ENCODE measurements at regions not wholly inside any gene's neighbourhood (a gene's known extent, or its start where the extent isn't known, plus 50 kb on each side); places are given as distances from the start of the nearest gene placed in this dataset.

DNA sequence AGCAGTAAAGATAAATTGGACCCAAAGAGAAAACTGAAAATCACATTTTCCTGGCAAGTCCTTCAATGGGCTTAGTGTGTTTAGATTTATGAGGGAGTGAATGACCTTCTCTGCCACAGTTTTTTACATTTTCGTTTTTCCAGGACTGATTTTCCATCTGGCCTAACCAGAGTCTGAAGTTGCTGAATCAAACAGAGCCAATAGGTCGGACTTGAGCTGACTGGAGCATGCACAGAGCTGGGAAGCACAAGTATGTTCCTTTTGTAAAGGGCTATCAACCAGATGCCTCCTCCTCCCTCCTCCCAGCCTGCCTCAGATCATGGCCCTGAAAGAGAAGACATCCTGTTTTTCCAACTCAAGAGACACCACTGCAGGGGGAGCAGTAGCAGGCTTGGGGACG is 126.0 kb upstream of the ANKRD1 start:
- Histone ChIP-seq H3K36me3 (ENCODE audit: control insufficient read depth, insufficient read depth, low read length) (no peaks in the 10 kb centered on the region), H3K4me1 (ENCODE audit: control insufficient read depth, insufficient read depth, low read length) (no peaks in the 10 kb centered on the region), H3K4me3 (ENCODE audit: low read depth in 2 of 2, low read length in 2 of 2) (no peak overlapping the region), H3K27ac (ENCODE audit: low read length) (no peak overlapping the region), H3K9me3 (ENCODE audit: control insufficient read depth, insufficient read depth, low read depth, low read length) (no peaks in the 10 kb centered on the region), H3K27me3 (ENCODE audit: control insufficient read depth, insufficient read depth, low read length) (peaks cover 4% of the 10 kb centered on the region; the same call in 1 of the 2 replicates)
- no peak for DNase-seq (ENCODE audit: low read depth, low spot score)
- POLR2A ChIA-PET, result no interaction called here
- in situ Hi-C loops (cut with HindIII; ENCODE audit: low pct_unique_long_range_greater_than_20kb, low sequenced_read_pairs), result no loop called here
- no TSS peak for BruUV-seq (replicated peaks)
- TF ChIP-seq SIN3A (IDR thresholded peaks at IDR 0.05; ENCODE audit: borderline replicate concordance, insufficient read depth, low read depth, low read length), result no peak
- no peak for TF ChIP-seq REST (IDR thresholded peaks at IDR 0.05; ENCODE audit: insufficient read depth in 1 of 2, low read depth in 2 of 2, low read length in 1 of 2)
- TF ChIP-seq, protein P1, sequence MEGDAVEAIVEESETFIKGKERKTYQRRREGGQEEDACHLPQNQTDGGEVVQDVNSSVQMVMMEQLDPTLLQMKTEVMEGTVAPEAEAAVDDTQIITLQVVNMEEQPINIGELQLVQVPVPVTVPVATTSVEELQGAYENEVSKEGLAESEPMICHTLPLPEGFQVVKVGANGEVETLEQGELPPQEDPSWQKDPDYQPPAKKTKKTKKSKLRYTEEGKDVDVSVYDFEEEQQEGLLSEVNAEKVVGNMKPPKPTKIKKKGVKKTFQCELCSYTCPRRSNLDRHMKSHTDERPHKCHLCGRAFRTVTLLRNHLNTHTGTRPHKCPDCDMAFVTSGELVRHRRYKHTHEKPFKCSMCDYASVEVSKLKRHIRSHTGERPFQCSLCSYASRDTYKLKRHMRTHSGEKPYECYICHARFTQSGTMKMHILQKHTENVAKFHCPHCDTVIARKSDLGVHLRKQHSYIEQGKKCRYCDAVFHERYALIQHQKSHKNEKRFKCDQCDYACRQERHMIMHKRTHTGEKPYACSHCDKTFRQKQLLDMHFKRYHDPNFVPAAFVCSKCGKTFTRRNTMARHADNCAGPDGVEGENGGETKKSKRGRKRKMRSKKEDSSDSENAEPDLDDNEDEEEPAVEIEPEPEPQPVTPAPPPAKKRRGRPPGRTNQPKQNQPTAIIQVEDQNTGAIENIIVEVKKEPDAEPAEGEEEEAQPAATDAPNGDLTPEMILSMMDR (IDR thresholded peaks at IDR 0.05), result no peak
- TF ChIP-seq TCF7L2 (IDR thresholded peaks at IDR 0.05; ENCODE audit: low read depth, low read length), result no peak
- TF ChIP-seq POLR2AphosphoS5 (IDR thresholded peaks at IDR 0.05; ENCODE audit: low read depth, low read length), result no peak
- intact Hi-C loops (cut with micrococcal nuclease; ENCODE audit: unreplicated experiment), result no loop called here
- CTCF ChIA-PET, result no interaction called here
- no peak for ATAC-seq

DNA sequence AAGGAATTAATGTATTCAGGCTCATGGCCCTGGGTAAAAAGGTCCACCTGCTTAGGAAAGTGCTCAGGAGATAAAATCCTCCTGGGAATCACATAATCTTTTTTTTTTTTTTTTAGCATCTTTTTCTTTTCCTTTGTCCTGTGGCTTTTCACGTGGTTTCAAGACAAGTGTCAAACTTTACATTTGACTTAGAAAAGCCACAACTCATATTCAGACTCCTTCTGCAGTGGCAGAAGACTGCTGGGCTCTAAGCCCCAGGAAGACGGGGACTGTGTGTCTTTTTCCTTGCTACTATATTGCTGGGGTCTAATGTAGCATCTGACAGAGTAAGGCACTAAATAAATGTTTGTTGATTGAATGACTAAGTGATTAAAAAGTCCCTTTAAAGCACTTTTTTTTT is 127.5 kb upstream of the ANKRD1 start:
- CTCF ChIA-PET, result no interaction called here
- no peaks in the 10 kb centered on the region for H3K4me1 ChIP-seq (ENCODE audit: control insufficient read depth, insufficient read depth, low read length)

More for the DNA sequence above, 127.5 kb upstream of the ANKRD1 start:
- BruUV-seq (replicated peaks), result no TSS peak
- POLR2A ChIA-PET, result no interaction called here
- Histone ChIP-seq H3K27me3 (ENCODE audit: control insufficient read depth, insufficient read depth, low read length) (peaks cover 4% of the 10 kb centered on the region; the same call in 1 of the 2 replicates), H3K36me3 (ENCODE audit: control insufficient read depth, insufficient read depth, low read length) (no peaks in the 10 kb centered on the region), H3K9me3 (ENCODE audit: control insufficient read depth, insufficient read depth, low read depth, low read length) (no peaks in the 10 kb centered on the region), H3K4me3 (ENCODE audit: low read depth in 2 of 2, low read length in 2 of 2) (no peak overlapping the region), H3K27ac (ENCODE audit: low read length) (no peak overlapping the region)
- intact Hi-C loops (cut with micrococcal nuclease; ENCODE audit: unreplicated experiment), result no loop called here
- TF ChIP-seq, protein P1 (IDR thresholded peaks at IDR 0.05), result no peak
- TF ChIP-seq SIN3A (IDR thresholded peaks at IDR 0.05; ENCODE audit: borderline replicate concordance, insufficient read depth, low read depth, low read length), result no peak
- TF ChIP-seq REST (IDR thresholded peaks at IDR 0.05; ENCODE audit: insufficient read depth in 1 of 2, low read depth in 2 of 2, low read length in 1 of 2), result no peak
- TF ChIP-seq TCF7L2 (IDR thresholded peaks at IDR 0.05; ENCODE audit: low read depth, low read length), result no peak
- TF ChIP-seq POLR2AphosphoS5 (IDR thresholded peaks at IDR 0.05; ENCODE audit: low read depth, low read length), result no peak
- no peak for ATAC-seq
- in situ Hi-C loops (cut with HindIII; ENCODE audit: low pct_unique_long_range_greater_than_20kb, low sequenced_read_pairs), result no loop called here
- no peak for DNase-seq (ENCODE audit: low read depth, low spot score)
